Adrenal gland (tissue), 9 donors: ENCODE measurements at regions not wholly inside any gene's neighbourhood (a gene's known extent, or its start where the extent isn't known, plus 50 kb on each side); places are given as distances from the start of the nearest gene placed in this dataset.

Experiments
- DNase-seq, 7 donors: peaks; one replicate each; pipeline ENCODE4 v3.0.0-alpha.2; 2019 to 2020
- H3K27ac ChIP-seq, 5 donors: fragments of 200-600 bp; sonication (generic) in 4 of 5; 1 replicate in 3 of 5; 2 replicates in 2 of 5; pipeline versions ENCODE4 v1.5.1 to v1.8.0; 2016 to 2020; ENCODE audit warnings: mild to moderate bottlenecking in 1 of 5
- H3K27me3 ChIP-seq: fragments of 200-600 bp; 2 replicates; pipeline ENCODE4 v1.8.0; 2021
- H3K36me3 ChIP-seq, 2 donors: fragments of 200-600 bp; replicated peaks in 1 of 2; 1 replicate in 1 of 2; 2 replicates in 1 of 2; pipeline versions ENCODE4 v1.5.1 to v1.8.0; 2018 to 2022
- H3K4me1 ChIP-seq, 2 donors: fragments of 200-600 bp; replicated peaks in 1 of 2; 1 replicate in 1 of 2; 2 replicates in 1 of 2; pipeline versions ENCODE4 v1.5.1 to v1.8.0; 2018 to 2021
- H3K4me3 ChIP-seq, 4 donors: fragments of 200-600 bp; sonication (generic) in 3 of 4; one replicate each; pipeline ENCODE4 v1.5.1; 2016 to 2018
- H3K9me3 ChIP-seq, 3 donors: fragments of 200-600 bp; sonication (generic) in 1 of 3; replicated peaks in 1 of 3; 1 replicate in 2 of 3; 2 replicates in 1 of 3; pipeline versions ENCODE4 v1.5.1 to v1.8.0; 2016 to 2021
- CTCF ChIP-seq, 6 experiments: fragments of 450-650 bp in 4 of 6; fragments of 200-600 bp in 2 of 6; sonication (generic) in 1 of 6; IDR thresholded peaks; 1 replicate in 5 of 6; 2 replicates in 1 of 6; pipeline versions ENCODE4 v1.5.1 to v1.8.0; 2016 to 2021; ENCODE audit warnings: antibody characterized with exemption in 6 of 6, mild to moderate bottlenecking in 2 of 6, moderate library complexity in 1 of 6
- POLR2A ChIP-seq, 2 donors: fragments of 450-650 bp; IDR thresholded peaks; one replicate each; pipeline ENCODE4 v1.6.1; 2017; ENCODE audit warnings: antibody characterized with exemption in 2 of 2, mild to moderate bottlenecking in 2 of 2, moderate library complexity in 1 of 2
- WGBS, 4 donors: extraction: QIAGEN DNeasy Blood & Tissue Kit in 2 of 4; methylation state at CpG; one replicate each; pipeline versions ENCODE4 v1.1.5 to v1.1.7; 2013 to 2017; 5-methylcytosine and 5-hydroxymethylcytosine counted together
- intact Hi-C, 2 donors: fragments of 100-400 bp; cut with DNase I; formaldehyde crosslinking; loops; one replicate each; pipeline versions ENCODE4 v1.14.1 to v1.15.0; 2022 to 2023
- donor health status: healthy with polysubstance abuse.
- donor health status: Bipolar disorder and iron deficiency.
- donor health status: DM: yes; HTN: yes; CAD: no.
- donor health status: DM: no; HTN: no; CAD: no.
- donor health status: DM: no; HTN: no; CAD: no.

GRCh38 chr7:50860598-50860997 lies 77.9 kb upstream of the GRB10 start:
- Histone ChIP-seq H3K27me3 (no peaks in the 10 kb centered on the region), H3K9me3 (no peaks in the 10 kb centered on the region), H3K4me1 (no peaks in the 10 kb centered on the region), H3K36me3 (no peaks in the 10 kb centered on the region), H3K4me3 (no peak overlapping the region), H3K27ac (no peak overlapping the region)
- intact Hi-C loops: no loop called here
- no peak for TF ChIP-seq POLR2A (IDR thresholded peaks at IDR 0.05)
- TF ChIP-seq CTCF (IDR thresholded peaks at IDR 0.05): no peak
- 81 to 91% (median 85%) methylated on average over 2 of the region's 2 CpGs for WGBS, 4 donors
- DNase-seq: no peak

- no peak for DNase-seq
- no peaks in the 10 kb centered on the region for H3K36me3 ChIP-seq
- H3K27me3 ChIP-seq: no peaks in the 10 kb centered on the region
- H3K27ac ChIP-seq: no peak overlapping the region
- 80 to 90% (median 85%) methylated on average over 5 of the region's 5 CpGs for WGBS, 4 donors
- no peaks in the 10 kb centered on the region for H3K4me1 ChIP-seq
- intact Hi-C loops: no loop called here
- TF ChIP-seq POLR2A (IDR thresholded peaks at IDR 0.05): no peak
- no peak for TF ChIP-seq CTCF (IDR thresholded peaks at IDR 0.05)
- no peaks in the 10 kb centered on the region for H3K9me3 ChIP-seq
- no peak overlapping the region for H3K4me3 ChIP-seq
Measured at GRCh38 chr7:50860174-50860573, 77.5 kb upstream of the GRB10 start.

GRCh38 chr7:50858528-50859245 lies 76.0 kb upstream of the GRB10 start:
- Histone ChIP-seq H3K36me3 (no peaks in the 10 kb centered on the region), H3K4me3 (no peak overlapping the region), H3K4me1 (no peaks in the 10 kb centered on the region), H3K27ac (no peak overlapping the region), H3K27me3 (no peaks in the 10 kb centered on the region), H3K9me3 (no peaks in the 10 kb centered on the region)
- no peak for DNase-seq
- intact Hi-C loops: no loop called here
- WGBS, 4 donors: 83 to 96% (median 91%) methylated on average over 2 to 4 of the region's 4 CpGs
- TF ChIP-seq CTCF (IDR thresholded peaks at IDR 0.05) (no peak), POLR2A (IDR thresholded peaks at IDR 0.05) (no peak)

GRCh38 chr7:50857804-50858489 lies 75.3 kb upstream of the GRB10 start:
- no peak for TF ChIP-seq CTCF (IDR thresholded peaks at IDR 0.05)
- no peak for TF ChIP-seq POLR2A (IDR thresholded peaks at IDR 0.05)
- Histone ChIP-seq H3K4me3 (no peak overlapping the region), H3K4me1 (no peaks in the 10 kb centered on the region), H3K9me3 (no peaks in the 10 kb centered on the region), H3K27me3 (no peaks in the 10 kb centered on the region), H3K36me3 (no peaks in the 10 kb centered on the region), H3K27ac (no peak overlapping the region)
- DNase-seq: peak in 3 of 7 donors; percentile 27 to 47 (median 38)
- intact Hi-C loops: no loop called here
- 60 to 74% (median 69%) methylated on average over 6 of the region's 6 CpGs for WGBS, 4 donors
